Ishikawa (cell line): ENCODE measurements at regions not wholly inside any gene's neighbourhood (a gene's known extent, or its start where the extent isn't known, plus 50 kb on each side); places are given as distances from the start of the nearest gene placed in this dataset.

ENCODE experiments used
- CEBPB ChIP-seq: IDR thresholded peaks from 2 replicates; pipeline ENCODE4 v1.6.1; 2012
- CREB1 ChIP-seq: IDR thresholded peaks from 2 replicates; pipeline ENCODE4 v1.6.1; 2012; ENCODE audit warnings: low read depth
- MAX ChIP-seq: IDR thresholded peaks from 2 replicates; pipeline ENCODE4 v1.6.1; 2012
- NFIC ChIP-seq: IDR thresholded peaks from 2 replicates; pipeline ENCODE4 v1.6.1; 2012
- RAD21 ChIP-seq: IDR thresholded peaks from 2 replicates; pipeline ENCODE4 v1.6.1; 2012; ENCODE audit warnings: low read depth
- REST ChIP-seq: IDR thresholded peaks from 2 replicates; pipeline ENCODE4 v1.6.1; 2012; ENCODE audit warnings: low read depth, mild to moderate bottlenecking
- TAF1 ChIP-seq: IDR thresholded peaks from 2 replicates; pipeline ENCODE4 v1.6.1; 2012; ENCODE audit warnings: low read depth, mild to moderate bottlenecking
- TCF12 ChIP-seq: IDR thresholded peaks from 2 replicates; pipeline ENCODE4 v1.6.1; 2012; ENCODE audit warnings: low read depth
- TEAD4 ChIP-seq: IDR thresholded peaks from 2 replicates; pipeline ENCODE4 v1.6.1; 2012
- USF1 ChIP-seq: IDR thresholded peaks from 2 replicates; pipeline ENCODE4 v1.6.1; 2012
- YY1 ChIP-seq: IDR thresholded peaks from 2 replicates; pipeline ENCODE4 v1.6.1; 2012; ENCODE audit warnings: low read depth
- ZBTB7A ChIP-seq: IDR thresholded peaks from 2 replicates; pipeline ENCODE4 v1.6.1; 2012; ENCODE audit warnings: low read depth

GRCh38 chr11:76729214-76729613, 53.9 kb upstream of the TSKU start:
- no peak for TF ChIP-seq RAD21
- TF ChIP-seq ZBTB7A = no peak
- no peak for TF ChIP-seq TCF12
- TF ChIP-seq MAX = no peak
- no peak for TF ChIP-seq REST
- TF ChIP-seq TEAD4 = no peak

GRCh38 chr11:76730887-76731565, 52.1 kb upstream of the TSKU start:
- TF ChIP-seq MAX (no peak), TCF12 (no peak), USF1 (no peak), NFIC (no peak), CREB1 (no peak), TEAD4 (no peak), ZBTB7A (no peak), TAF1 (no peak), CEBPB (no peak)

- TF ChIP-seq USF1 = no peak
- TF ChIP-seq YY1 = no peak
- no peak for TF ChIP-seq TAF1
- no peak for TF ChIP-seq CEBPB
- TF ChIP-seq ZBTB7A = no peak
- TF ChIP-seq NFIC = no peak
- TF ChIP-seq REST = no peak
Observed at GRCh38 chr11:76732643-76733042, 50.5 kb upstream of the TSKU start.
